ENCODE measurements at regions not wholly inside any gene's neighbourhood (a gene's known extent, or its start where the extent isn't known, plus 50 kb on each side); places are given as distances from the start of the nearest gene placed in this dataset.

- no peak for TF ChIP-seq CTCF (IDR thresholded peaks at IDR 0.05; ENCODE audit: insufficient read depth in 1 of 2, low read depth in 1 of 2, low read length in 1 of 2, severe bottlenecking in 1 of 2, unreplicated experiment in 1 of 2)
- BruUV-seq (replicated peaks) = no TSS peak
- Histone ChIP-seq H3K4me1 (no peaks in the 10 kb centered on the region), H3K27me3 (replicated peaks; ENCODE audit: control insufficient read depth, insufficient read depth, low read length) (no peaks in the 10 kb centered on the region), H3K4me3 (ENCODE audit: low read depth, low read length) (no peak overlapping the region), H3K36me3 (ENCODE audit: control insufficient read depth, insufficient read depth, low read length) (no peaks in the 10 kb centered on the region), H3K9me3 (no peaks in the 10 kb centered on the region)
- H3K4me1 Mint-ChIP-seq (ENCODE audit: low read depth, unreplicated experiment) = no peaks in the 10 kb centered on the region
- peak in 1 of 2 experiments; percentile 32 for DNase-seq
- no peak overlapping the region for H3K27ac Mint-ChIP-seq (ENCODE audit: unreplicated experiment)
- no peaks in the 10 kb centered on the region for H3K27me3 Mint-ChIP-seq (ENCODE audit: insufficient read depth, unreplicated experiment)
- intact Hi-C loops (cut with micrococcal nuclease; ENCODE audit: unreplicated experiment) = no loop called here
- ChIA-PET CTCF (no interaction called here), POLR2A (no interaction called here)
- H3K4me3 Mint-ChIP-seq (ENCODE audit: unreplicated experiment) = no peak overlapping the region
- peaks cover 59% of the 10 kb centered on the region for H3K36me3 Mint-ChIP-seq (ENCODE audit: insufficient read depth, unreplicated experiment)
- H3K9me3 Mint-ChIP-seq (ENCODE audit: unreplicated experiment) = no peaks in the 10 kb centered on the region
Observed at GRCh38 chr11:70580036-70580805, 181.9 kb downstream of the CTTN start.

- Mint-ChIP-seq H3K4me3 (ENCODE audit: unreplicated experiment) (no peak overlapping the region), H3K27ac (ENCODE audit: unreplicated experiment) (no peak overlapping the region), H3K4me1 (ENCODE audit: low read depth, unreplicated experiment) (no peaks in the 10 kb centered on the region), H3K9me3 (ENCODE audit: unreplicated experiment) (no peaks in the 10 kb centered on the region), H3K36me3 (ENCODE audit: insufficient read depth, unreplicated experiment) (peaks cover 54% of the 10 kb centered on the region), H3K27me3 (ENCODE audit: insufficient read depth, unreplicated experiment) (no peaks in the 10 kb centered on the region)
- H3K27me3 ChIP-seq (replicated peaks; ENCODE audit: control insufficient read depth, insufficient read depth, low read length) = no peaks in the 10 kb centered on the region
- no peak for TF ChIP-seq CTCF (IDR thresholded peaks at IDR 0.05; ENCODE audit: insufficient read depth in 1 of 2, low read depth in 1 of 2, low read length in 1 of 2, severe bottlenecking in 1 of 2, unreplicated experiment in 1 of 2)
- H3K36me3 ChIP-seq (ENCODE audit: control insufficient read depth, insufficient read depth, low read length) = no peaks in the 10 kb centered on the region
- no peak overlapping the region for H3K4me3 ChIP-seq (ENCODE audit: low read depth, low read length)
- no TSS peak for BruUV-seq (replicated peaks)
- ChIA-PET CTCF (interaction anchor here (0.7 kb wide), 1 partner anchor 36 kb away, joined by 3 read pairs; no protein-coding TSS in a partner anchor), POLR2A (no interaction called here)
- no peak for DNase-seq
- H3K9me3 ChIP-seq = no peaks in the 10 kb centered on the region
- intact Hi-C loops (cut with micrococcal nuclease; ENCODE audit: unreplicated experiment) = no loop called here
- H3K4me1 ChIP-seq = no peaks in the 10 kb centered on the region
Observed at GRCh38 chr11:70581991-70582885, 183.9 kb downstream of the CTTN start.

GRCh38 chr11:70582886-70583641 lies 184.7 kb downstream of the CTTN start:
- Mint-ChIP-seq H3K27me3 (ENCODE audit: insufficient read depth, unreplicated experiment) (no peaks in the 10 kb centered on the region), H3K4me1 (ENCODE audit: low read depth, unreplicated experiment) (no peaks in the 10 kb centered on the region), H3K9me3 (ENCODE audit: unreplicated experiment) (no peaks in the 10 kb centered on the region), H3K4me3 (ENCODE audit: unreplicated experiment) (no peak overlapping the region), H3K36me3 (ENCODE audit: insufficient read depth, unreplicated experiment) (peaks cover 54% of the 10 kb centered on the region), H3K27ac (ENCODE audit: unreplicated experiment) (no peak overlapping the region)
- Histone ChIP-seq H3K4me1 (no peaks in the 10 kb centered on the region), H3K4me3 (ENCODE audit: low read depth, low read length) (no peak overlapping the region), H3K36me3 (ENCODE audit: control insufficient read depth, insufficient read depth, low read length) (no peaks in the 10 kb centered on the region), H3K9me3 (no peaks in the 10 kb centered on the region), H3K27me3 (replicated peaks; ENCODE audit: control insufficient read depth, insufficient read depth, low read length) (no peaks in the 10 kb centered on the region)
- CTCF ChIA-PET = interaction anchor here (0.7 kb wide), 1 partner anchor 35 kb away, joined by 3 read pairs; no protein-coding TSS in a partner anchor
- POLR2A ChIA-PET = no interaction called here
- intact Hi-C loops (cut with micrococcal nuclease; ENCODE audit: unreplicated experiment) = no loop called here
- no peak for DNase-seq
- no TSS peak for BruUV-seq (replicated peaks)
- TF ChIP-seq CTCF (IDR thresholded peaks at IDR 0.05; ENCODE audit: insufficient read depth in 1 of 2, low read depth in 1 of 2, low read length in 1 of 2, severe bottlenecking in 1 of 2, unreplicated experiment in 1 of 2) = no peak

All from Caco-2 (cell line).